Left lung (tissue), 4 donors: ENCODE measurements at regions not wholly inside any gene's neighbourhood (a gene's known extent, or its start where the extent isn't known, plus 50 kb on each side); places are given as distances from the start of the nearest gene placed in this dataset.

Experiments used
- ATAC-seq: fragments of 200-7000 bp; cut with Tn5 transposase; one replicate; pipeline ENCODE4 v1.9.1; 2020; ENCODE audit warnings: moderate library complexity
- DNase-seq, 4 donors: peaks; one replicate each; pipeline ENCODE4 v3.0.0-alpha.2; 2013 to 2020
- H3K27ac ChIP-seq, 2 donors: fragments of 200-600 bp; sonication (generic) in 1 of 2; one replicate each; pipeline versions ENCODE4 v1.5.0 to v1.8.0; 2020 to 2021
- H3K27me3 ChIP-seq, 2 donors: fragments of 200-600 bp; sonication (generic) in 1 of 2; one replicate each; pipeline versions ENCODE4 v1.5.0 to v1.8.0; 2020 to 2021
- H3K36me3 ChIP-seq, 2 donors: fragments of 200-600 bp; sonication (generic) in 1 of 2; one replicate each; pipeline versions ENCODE4 v1.5.0 to v1.8.0; 2020 to 2021
- H3K4me1 ChIP-seq, 2 donors: fragments of 200-600 bp; one replicate each; pipeline ENCODE4 v1.8.0; 2021
- H3K4me3 ChIP-seq, 2 donors: fragments of 200-600 bp; sonication (generic) in 1 of 2; one replicate each; pipeline versions ENCODE4 v1.5.0 to v1.8.0; 2020 to 2021; ENCODE audit warnings: mild to moderate bottlenecking in 1 of 2
- H3K9me3 ChIP-seq, 2 donors: fragments of 200-600 bp; sonication (generic) in 1 of 2; one replicate each; pipeline versions ENCODE4 v1.5.0 to v1.8.0; 2020 to 2021
- intact Hi-C, 2 donors: fragments of 100-400 bp; cut with DNase I; formaldehyde crosslinking; loops; one replicate each; pipeline versions ENCODE4 v1.11.2 to v1.14.2; 2022
- TF ChIP-seq, protein P1 (sequence below), 2 donors: fragments of 200-600 bp; sonication (generic) in 1 of 2; IDR thresholded peaks; one replicate each; pipeline versions ENCODE4 v1.5.0 to v1.8.0; 2021; ENCODE audit warnings: antibody characterized with exemption in 2 of 2
- donor health status: DM: no; HTN: yes; CAD: no.
- donor health status: DM: no; HTN: no; CAD: no.

DNA sequence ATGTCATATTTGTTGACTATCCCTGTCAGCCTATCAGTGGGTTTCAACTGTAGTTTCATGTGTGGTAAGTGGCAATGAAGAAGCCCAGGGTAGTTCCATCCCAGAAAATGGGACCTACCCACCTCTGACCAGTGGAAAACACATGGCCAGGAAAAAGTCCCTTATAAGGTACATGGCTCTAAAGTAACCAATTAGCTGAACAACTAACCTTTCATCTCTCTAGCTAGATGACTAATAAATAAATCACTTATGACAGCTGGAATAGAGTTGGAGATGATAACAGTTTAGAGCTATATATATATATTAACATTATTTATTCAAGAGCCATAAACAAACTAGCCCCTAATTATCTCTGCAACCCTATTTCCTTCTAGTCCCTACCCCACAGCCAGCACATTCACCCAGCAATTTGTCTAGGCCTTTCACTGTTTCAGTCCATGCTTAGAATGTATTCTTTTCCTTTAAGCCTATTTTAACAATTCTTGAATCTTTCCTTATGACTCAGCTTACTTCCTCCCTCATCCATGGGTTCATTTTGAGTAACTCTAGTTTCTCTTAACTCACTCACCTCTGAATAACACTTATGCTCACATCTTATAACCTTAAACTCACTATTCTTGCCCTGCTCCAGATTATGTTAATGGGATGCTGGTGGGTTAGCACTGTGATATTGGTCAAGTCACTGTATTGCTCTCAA is 83.7 kb downstream of the TNFSF18 start:
- TF ChIP-seq, protein P1, sequence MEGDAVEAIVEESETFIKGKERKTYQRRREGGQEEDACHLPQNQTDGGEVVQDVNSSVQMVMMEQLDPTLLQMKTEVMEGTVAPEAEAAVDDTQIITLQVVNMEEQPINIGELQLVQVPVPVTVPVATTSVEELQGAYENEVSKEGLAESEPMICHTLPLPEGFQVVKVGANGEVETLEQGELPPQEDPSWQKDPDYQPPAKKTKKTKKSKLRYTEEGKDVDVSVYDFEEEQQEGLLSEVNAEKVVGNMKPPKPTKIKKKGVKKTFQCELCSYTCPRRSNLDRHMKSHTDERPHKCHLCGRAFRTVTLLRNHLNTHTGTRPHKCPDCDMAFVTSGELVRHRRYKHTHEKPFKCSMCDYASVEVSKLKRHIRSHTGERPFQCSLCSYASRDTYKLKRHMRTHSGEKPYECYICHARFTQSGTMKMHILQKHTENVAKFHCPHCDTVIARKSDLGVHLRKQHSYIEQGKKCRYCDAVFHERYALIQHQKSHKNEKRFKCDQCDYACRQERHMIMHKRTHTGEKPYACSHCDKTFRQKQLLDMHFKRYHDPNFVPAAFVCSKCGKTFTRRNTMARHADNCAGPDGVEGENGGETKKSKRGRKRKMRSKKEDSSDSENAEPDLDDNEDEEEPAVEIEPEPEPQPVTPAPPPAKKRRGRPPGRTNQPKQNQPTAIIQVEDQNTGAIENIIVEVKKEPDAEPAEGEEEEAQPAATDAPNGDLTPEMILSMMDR (IDR thresholded peaks at IDR 0.05), result no peak
- no peak overlapping the region for H3K4me3 ChIP-seq
- no peaks in the 10 kb centered on the region for H3K9me3 ChIP-seq
- DNase-seq, result no peak
- H3K4me1 ChIP-seq, result no peaks in the 10 kb centered on the region
- intact Hi-C loops, result no loop called here
- no peaks in the 10 kb centered on the region for H3K27me3 ChIP-seq
- no peaks in the 10 kb centered on the region for H3K36me3 ChIP-seq
- ATAC-seq, result no peak
- no peak overlapping the region for H3K27ac ChIP-seq

DNA sequence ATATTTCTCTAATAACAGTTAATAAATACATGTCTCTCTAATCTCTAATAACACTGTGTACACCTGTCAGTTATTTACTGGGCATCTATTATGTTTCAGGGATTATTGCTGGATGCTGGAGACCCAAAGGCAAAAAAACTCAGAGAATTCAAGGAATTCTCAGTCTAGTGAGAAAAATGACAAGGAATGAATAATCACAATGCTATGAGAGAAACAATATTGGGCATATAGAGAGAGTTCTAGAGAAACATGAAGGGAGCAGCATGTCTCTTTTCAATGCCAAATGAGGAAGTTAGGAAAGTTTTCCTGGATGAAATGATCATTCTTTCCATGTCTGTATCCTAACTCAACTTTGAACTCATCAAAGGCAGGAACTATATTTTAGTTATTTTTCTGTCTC is 82.8 kb downstream of the TNFSF18 start:
- DNase-seq (no peak), ATAC-seq (no peak)
- H3K27me3 ChIP-seq, result no peaks in the 10 kb centered on the region
- TF ChIP-seq, protein P1 (IDR thresholded peaks at IDR 0.05), result no peak
- H3K27ac ChIP-seq, result no peak overlapping the region
- no peak overlapping the region for H3K4me3 ChIP-seq
- no peaks in the 10 kb centered on the region for H3K4me1 ChIP-seq
- no peaks in the 10 kb centered on the region for H3K36me3 ChIP-seq
- H3K9me3 ChIP-seq, result no peaks in the 10 kb centered on the region
- intact Hi-C loops, result no loop called here

DNA sequence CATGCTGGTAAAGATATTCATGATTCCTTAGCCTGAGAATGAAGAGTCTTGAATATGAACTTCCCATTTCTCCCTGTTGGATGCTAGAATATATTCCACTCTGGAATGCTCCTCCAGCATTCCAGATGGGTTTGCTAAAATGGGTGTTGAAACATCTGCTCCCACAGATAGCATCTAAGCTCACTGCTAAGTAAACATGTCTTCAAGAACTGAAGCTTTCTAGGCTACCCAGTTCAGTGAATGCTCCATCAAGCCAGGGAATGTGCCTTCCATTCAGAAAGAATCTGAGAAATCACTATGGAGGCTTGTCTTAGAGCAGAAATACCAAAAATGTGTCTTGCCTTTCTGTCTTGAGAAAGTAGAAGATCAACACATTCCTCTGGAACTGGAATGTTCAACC is 81.1 kb downstream of the TNFSF18 start:
- TF ChIP-seq, protein P1 (IDR thresholded peaks at IDR 0.05), result no peak
- intact Hi-C loops, result no loop called here

DNA sequence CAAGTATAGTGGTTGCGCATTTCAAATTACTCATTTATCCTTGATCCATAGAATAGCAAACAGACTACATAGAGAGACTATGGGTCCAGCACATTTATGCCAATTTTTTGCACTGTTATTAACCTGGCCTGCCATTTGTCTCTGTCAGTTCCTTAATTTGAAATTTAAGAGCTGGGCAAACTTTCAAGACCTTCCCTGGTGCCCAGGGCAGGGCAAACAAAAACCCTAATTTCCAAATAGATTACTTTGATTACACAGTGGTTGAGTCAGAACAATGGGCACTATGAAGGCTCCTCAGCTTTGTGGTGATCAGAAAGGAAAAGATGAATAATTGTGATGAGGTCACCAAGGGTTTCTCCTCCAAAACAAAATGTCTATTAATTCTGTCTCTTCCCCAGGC is 80.6 kb downstream of the TNFSF18 start:
- H3K9me3 ChIP-seq, result no peaks in the 10 kb centered on the region
- no peak overlapping the region for H3K4me3 ChIP-seq
- H3K4me1 ChIP-seq, result no peaks in the 10 kb centered on the region
- H3K36me3 ChIP-seq, result no peaks in the 10 kb centered on the region
- DNase-seq (no peak), ATAC-seq (no peak)
- no peak overlapping the region for H3K27ac ChIP-seq
- H3K27me3 ChIP-seq, result no peaks in the 10 kb centered on the region
- intact Hi-C loops, result no loop called here
- TF ChIP-seq, protein P1 (IDR thresholded peaks at IDR 0.05), result no peak

More for the DNA sequence above, 81.1 kb downstream of the TNFSF18 start:
- Histone ChIP-seq H3K27ac (no peak overlapping the region), H3K36me3 (no peaks in the 10 kb centered on the region), H3K4me1 (no peaks in the 10 kb centered on the region), H3K4me3 (no peak overlapping the region), H3K27me3 (no peaks in the 10 kb centered on the region), H3K9me3 (no peaks in the 10 kb centered on the region)
- ATAC-seq (no peak), DNase-seq (no peak)

DNA sequence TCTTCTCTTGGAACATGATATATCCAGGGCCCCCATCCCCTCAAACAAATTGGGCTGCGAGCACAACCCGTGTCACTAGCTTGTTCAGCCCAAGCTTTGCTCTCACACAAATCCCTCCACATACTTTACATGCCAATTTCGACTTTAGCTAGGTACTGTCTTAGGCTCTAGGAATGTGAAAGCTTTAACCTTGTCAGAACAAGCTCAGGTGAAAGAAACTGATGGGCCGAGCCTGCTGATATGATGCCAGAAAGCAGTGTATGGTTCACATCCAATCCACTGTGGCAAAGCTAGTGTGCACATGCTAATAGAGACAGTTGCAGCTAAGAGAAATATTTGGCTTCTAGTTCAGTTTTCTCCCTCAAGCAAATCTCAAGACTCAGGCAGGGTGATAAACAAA is 79.5 kb downstream of the TNFSF18 start:
- Histone ChIP-seq H3K27ac (no peak overlapping the region), H3K27me3 (no peaks in the 10 kb centered on the region), H3K9me3 (no peaks in the 10 kb centered on the region), H3K36me3 (no peaks in the 10 kb centered on the region), H3K4me1 (no peaks in the 10 kb centered on the region), H3K4me3 (no peak overlapping the region)
- TF ChIP-seq, protein P1 (IDR thresholded peaks at IDR 0.05), result no peak
- ATAC-seq (no peak), DNase-seq (no peak)
- intact Hi-C loops, result no loop called here
